ENCODE measurements at regions not wholly inside any gene's neighbourhood (a gene's known extent, or its start where the extent isn't known, plus 50 kb on each side); places are given as distances from the start of the nearest gene placed in this dataset.
A peak's percentile ranks its signal among the peaks of the same experiment; 100 is the strongest.

- no peak overlapping the region for H3K4me3 ChIP-seq
- TF ChIP-seq EP300 (IDR thresholded peaks at IDR 0.05) = no peak
- TF ChIP-seq, protein P1, sequence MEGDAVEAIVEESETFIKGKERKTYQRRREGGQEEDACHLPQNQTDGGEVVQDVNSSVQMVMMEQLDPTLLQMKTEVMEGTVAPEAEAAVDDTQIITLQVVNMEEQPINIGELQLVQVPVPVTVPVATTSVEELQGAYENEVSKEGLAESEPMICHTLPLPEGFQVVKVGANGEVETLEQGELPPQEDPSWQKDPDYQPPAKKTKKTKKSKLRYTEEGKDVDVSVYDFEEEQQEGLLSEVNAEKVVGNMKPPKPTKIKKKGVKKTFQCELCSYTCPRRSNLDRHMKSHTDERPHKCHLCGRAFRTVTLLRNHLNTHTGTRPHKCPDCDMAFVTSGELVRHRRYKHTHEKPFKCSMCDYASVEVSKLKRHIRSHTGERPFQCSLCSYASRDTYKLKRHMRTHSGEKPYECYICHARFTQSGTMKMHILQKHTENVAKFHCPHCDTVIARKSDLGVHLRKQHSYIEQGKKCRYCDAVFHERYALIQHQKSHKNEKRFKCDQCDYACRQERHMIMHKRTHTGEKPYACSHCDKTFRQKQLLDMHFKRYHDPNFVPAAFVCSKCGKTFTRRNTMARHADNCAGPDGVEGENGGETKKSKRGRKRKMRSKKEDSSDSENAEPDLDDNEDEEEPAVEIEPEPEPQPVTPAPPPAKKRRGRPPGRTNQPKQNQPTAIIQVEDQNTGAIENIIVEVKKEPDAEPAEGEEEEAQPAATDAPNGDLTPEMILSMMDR (IDR thresholded peaks at IDR 0.05) = no peak
- H3K4me1 ChIP-seq = peaks cover 0 to 47% (median 30%) of the 10 kb centered on the region in 4 donors
- no peaks in the 10 kb centered on the region for H3K27me3 ChIP-seq
- no peak for DNase-seq (ENCODE audit: extremely low spot score)
- H3K36me3 ChIP-seq = no peaks in the 10 kb centered on the region
- intact Hi-C loops (cut with DNase I) = no loop called here
- WGBS = 89% methylated on average over 2 of the region's 2 CpGs
- peak overlapping the region in 2 of 4 donors; percentile 12 to 25 for H3K27ac ChIP-seq (replicated peaks in 1 of 4)
- H3K9me3 ChIP-seq = no peaks in the 10 kb centered on the region
Observed at GRCh38 chr5:125276096-125276495, 529.7 kb upstream of the ZNF608 start.

DNA sequence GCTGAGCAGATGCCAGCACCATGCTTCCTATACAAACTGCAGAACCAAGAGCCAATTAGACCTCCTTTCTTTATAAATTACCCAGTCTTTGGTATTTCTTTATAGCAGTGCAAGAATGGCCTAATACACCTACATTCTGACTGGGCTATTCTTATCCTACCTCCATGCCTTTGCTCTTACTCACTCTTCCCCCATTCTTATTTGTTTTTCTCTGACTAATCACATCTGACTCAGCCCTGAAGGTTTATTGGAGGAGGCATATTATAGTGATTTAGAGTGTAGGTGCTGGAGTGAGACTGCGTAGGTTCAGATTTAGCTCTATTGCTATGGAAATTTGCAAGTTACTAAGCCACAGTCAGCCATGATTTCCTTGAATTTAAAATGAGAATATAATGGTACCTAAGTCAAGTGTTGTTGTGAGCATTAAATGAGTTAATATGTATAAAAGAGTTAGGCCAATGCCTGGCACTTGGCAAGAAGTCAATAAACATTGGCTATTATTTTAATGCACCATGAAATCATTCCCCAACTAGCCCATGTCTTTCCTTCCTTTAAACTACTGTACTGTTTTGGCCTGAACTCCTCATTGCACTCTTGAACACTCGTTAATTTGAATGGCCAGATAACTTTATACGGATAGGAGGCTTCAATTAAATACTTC is 531.2 kb upstream of the ZNF608 start:
- 66% methylated on average over 3 of the region's 3 CpGs for WGBS
- no peak for TF ChIP-seq EP300 (IDR thresholded peaks at IDR 0.05)
- no peak for TF ChIP-seq POLR2AphosphoS5 (IDR thresholded peaks at IDR 0.05)
- TF ChIP-seq, protein P1 (IDR thresholded peaks at IDR 0.05) = no peak
- no peak for TF ChIP-seq POLR2A (IDR thresholded peaks at IDR 0.05; ENCODE audit: low read depth)
- intact Hi-C loops (cut with DNase I) = no loop called here
- DNase-seq (ENCODE audit: extremely low spot score) = no peak
- Histone ChIP-seq H3K27me3 (no peaks in the 10 kb centered on the region), H3K9me3 (no peaks in the 10 kb centered on the region), H3K27ac (replicated peaks in 1 of 4) (peak overlapping the region in 1 of 4 donors; percentile 16), H3K4me1 (peaks cover 0 to 40% (median 28%) of the 10 kb centered on the region in 4 donors), H3K4me3 (no peak overlapping the region), H3K36me3 (no peaks in the 10 kb centered on the region)

- H3K4me1 ChIP-seq = peaks cover 0 to 40% (median 28%) of the 10 kb centered on the region in 4 donors
- no peaks in the 10 kb centered on the region for H3K36me3 ChIP-seq
- intact Hi-C loops (cut with DNase I) = no loop called here
- no peaks in the 10 kb centered on the region for H3K9me3 ChIP-seq
- no peak overlapping the region for H3K4me3 ChIP-seq
- no peak for DNase-seq (ENCODE audit: extremely low spot score)
- TF ChIP-seq POLR2A (IDR thresholded peaks at IDR 0.05; ENCODE audit: low read depth) = no peak
- TF ChIP-seq POLR2AphosphoS5 (IDR thresholded peaks at IDR 0.05) = no peak
- no peak for TF ChIP-seq EP300 (IDR thresholded peaks at IDR 0.05)
- TF ChIP-seq, protein P1 (IDR thresholded peaks at IDR 0.05) = no peak
- H3K27me3 ChIP-seq = no peaks in the 10 kb centered on the region
- no peak overlapping the region for H3K27ac ChIP-seq (replicated peaks in 1 of 4)
- WGBS = 93% methylated on average over 2 of the region's 2 CpGs
Observed at GRCh38 chr5:125278711-125279110, 532.3 kb upstream of the ZNF608 start.

GRCh38 chr5:125281667-125282066 is 535.2 kb upstream of the ZNF608 start:
- Histone ChIP-seq H3K27ac (replicated peaks in 1 of 4) (no peak overlapping the region), H3K36me3 (no peaks in the 10 kb centered on the region), H3K27me3 (no peaks in the 10 kb centered on the region), H3K9me3 (no peaks in the 10 kb centered on the region), H3K4me3 (no peak overlapping the region), H3K4me1 (peaks cover 0 to 13% (median 6%) of the 10 kb centered on the region in 4 donors)
- no peak for DNase-seq (ENCODE audit: extremely low spot score)
- intact Hi-C loops (cut with DNase I) = no loop called here
- TF ChIP-seq POLR2A (IDR thresholded peaks at IDR 0.05; ENCODE audit: low read depth) (no peak), EP300 (IDR thresholded peaks at IDR 0.05) (no peak), POLR2AphosphoS5 (IDR thresholded peaks at IDR 0.05) (no peak)
- TF ChIP-seq, protein P1 (IDR thresholded peaks at IDR 0.05) = no peak

DNA sequence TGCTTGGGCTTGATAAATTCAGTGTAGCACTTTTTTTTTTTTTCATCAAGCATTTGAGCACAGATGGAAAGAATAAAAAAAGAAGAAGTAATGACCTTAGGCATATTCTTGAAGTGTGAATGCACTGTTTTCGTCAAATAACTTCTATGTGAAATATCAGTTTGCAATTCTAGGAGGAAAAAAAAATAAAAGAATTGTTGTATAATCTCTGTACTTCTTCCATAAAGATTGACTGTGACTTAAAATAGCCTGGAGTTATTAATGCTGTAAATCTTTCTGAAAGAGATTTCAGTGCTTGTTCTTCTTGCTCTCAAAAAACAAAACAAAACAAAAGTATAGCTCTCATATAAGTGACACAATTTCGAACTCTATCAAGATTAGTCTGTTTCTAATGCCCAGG is 536.9 kb upstream of the ZNF608 start:
- H3K4me1 ChIP-seq = no peaks in the 10 kb centered on the region
- H3K27me3 ChIP-seq = no peaks in the 10 kb centered on the region
- no peak for TF ChIP-seq POLR2A (IDR thresholded peaks at IDR 0.05; ENCODE audit: low read depth)
- TF ChIP-seq EP300 (IDR thresholded peaks at IDR 0.05) = no peak
- TF ChIP-seq, protein P1 (IDR thresholded peaks at IDR 0.05) = no peak
- TF ChIP-seq POLR2AphosphoS5 (IDR thresholded peaks at IDR 0.05) = no peak
- no peak overlapping the region for H3K27ac ChIP-seq (replicated peaks in 1 of 4)
- H3K36me3 ChIP-seq = no peaks in the 10 kb centered on the region
- no peak overlapping the region for H3K4me3 ChIP-seq
- no peaks in the 10 kb centered on the region for H3K9me3 ChIP-seq
- no peak for DNase-seq (ENCODE audit: extremely low spot score)
- WGBS = 63% methylated on average over 2 of the region's 2 CpGs
- intact Hi-C loops (cut with DNase I) = no loop called here

Data from esophagus muscularis mucosa (tissue), 4 donors.